Activated B cell treated with CpG ODN at 0.5 μM for 24 hours (primary cell): ENCODE measurements at regions not wholly inside any gene's neighbourhood (a gene's known extent, or its start where the extent isn't known, plus 50 kb on each side); places are given as distances from the start of the nearest gene placed in this dataset.

ENCODE experiments used
- ATAC-seq: fragments of 200-7000 bp; cut with Tn5 transposase; one replicate; pipeline ENCODE4 v1.10.0; 2021; ENCODE audit warnings: low read depth, mild to moderate bottlenecking, moderate library complexity
- CTCF ChIA-PET: fragments of 350-600 bp; sonication (Branson Sonifier 250); formaldehyde crosslinking; loops from one replicate; lab custom pipeline; 2021; ENCODE audit warnings: antibody characterized with exemption; lab: Charles Lee
- POLR2A ChIA-PET: fragments of 350-600 bp; sonication (Branson Sonifier 250); formaldehyde crosslinking; loops from one replicate; lab custom pipeline; 2021; ENCODE audit warnings: antibody characterized with exemption; lab: Charles Lee
- DNase-seq: peaks from one replicate; pipeline ENCODE4 v3.0.0; 2022
- H3K27ac Mint-ChIP-seq: one replicate; pipeline ENCODE4 v1.8.0; 2020; ENCODE audit warnings: mixed read lengths
- H3K27me3 Mint-ChIP-seq: one replicate; pipeline ENCODE4 v1.8.0; 2021; ENCODE audit warnings: mixed read lengths
- H3K36me3 Mint-ChIP-seq: one replicate; pipeline ENCODE4 v1.8.0; 2021; ENCODE audit warnings: low read depth, mixed read lengths
- H3K4me1 Mint-ChIP-seq: one replicate; pipeline ENCODE4 v1.8.0; 2021; ENCODE audit warnings: mixed read lengths
- H3K4me3 Mint-ChIP-seq: one replicate; pipeline ENCODE4 v1.8.0; 2020; ENCODE audit warnings: mild to moderate bottlenecking, mixed read lengths
- H3K9me3 Mint-ChIP-seq: one replicate; pipeline ENCODE4 v1.8.0; 2020; ENCODE audit warnings: mixed read lengths
- CTCF ChIP-seq: fragments of 200-600 bp; IDR thresholded peaks from one replicate; pipeline ENCODE4 v1.8.0; 2022; ENCODE audit warnings: antibody characterized with exemption, mild to moderate bottlenecking
- intact Hi-C: fragments of 100-400 bp; cut with micrococcal nuclease; formaldehyde crosslinking; loops from one replicate; pipeline ENCODE4 v1.15.1; 2024

- no peak for TF ChIP-seq CTCF
- peaks cover 16% of the 10 kb centered on the region for H3K4me1 Mint-ChIP-seq
- H3K27me3 Mint-ChIP-seq, result peaks cover 15% of the 10 kb centered on the region
- no peak overlapping the region for H3K4me3 Mint-ChIP-seq
- intact Hi-C loops, result no loop called here
- no peaks in the 10 kb centered on the region for H3K36me3 Mint-ChIP-seq
- H3K27ac Mint-ChIP-seq, result no peak overlapping the region
- ChIA-PET CTCF (interaction anchor here (0.9 kb wide), 1 partner anchor 15 kb away, joined by 3 read pairs; no protein-coding TSS in a partner anchor), POLR2A (no interaction called here)
- no peak for ATAC-seq
- DNase-seq, result no peak
- H3K9me3 Mint-ChIP-seq, result no peaks in the 10 kb centered on the region
Measured at GRCh38 chr2:9749546-9750223, 93.6 kb upstream of the TAF1B start.

GRCh38 chr2:9750224-9751215, 92.8 kb upstream of the TAF1B start:
- TF ChIP-seq CTCF, result no peak
- H3K27me3 Mint-ChIP-seq, result peaks cover 16% of the 10 kb centered on the region
- H3K4me1 Mint-ChIP-seq, result peaks cover 18% of the 10 kb centered on the region
- H3K4me3 Mint-ChIP-seq, result no peak overlapping the region
- H3K27ac Mint-ChIP-seq, result no peak overlapping the region
- no peaks in the 10 kb centered on the region for H3K9me3 Mint-ChIP-seq
- intact Hi-C loops, result no loop called here
- ATAC-seq (no peak), DNase-seq (no peak)
- H3K36me3 Mint-ChIP-seq, result no peaks in the 10 kb centered on the region
- CTCF ChIA-PET, result no interaction called here
- POLR2A ChIA-PET, result no interaction called here

- Mint-ChIP-seq H3K27me3 (peaks cover 26% of the 10 kb centered on the region), H3K4me1 (peaks cover 18% of the 10 kb centered on the region), H3K9me3 (no peaks in the 10 kb centered on the region), H3K36me3 (no peaks in the 10 kb centered on the region), H3K4me3 (no peak overlapping the region), H3K27ac (no peak overlapping the region)
- intact Hi-C loops, result no loop called here
- DNase-seq, result no peak
- POLR2A ChIA-PET, result interaction anchor here (0.6 kb wide), 1 partner anchor 145 kb away, joined by 3 read pairs; no protein-coding TSS in a partner anchor
- TF ChIP-seq CTCF, result no peak
- no peak for ATAC-seq
- CTCF ChIA-PET, result no interaction called here
Measured at GRCh38 chr2:9751831-9752230, 91.4 kb upstream of the TAF1B start.

GRCh38 chr2:9752441-9753275, 90.6 kb upstream of the TAF1B start:
- Mint-ChIP-seq H3K27ac (no peak overlapping the region), H3K27me3 (peaks cover 32% of the 10 kb centered on the region), H3K4me1 (peaks cover 21% of the 10 kb centered on the region), H3K36me3 (no peaks in the 10 kb centered on the region), H3K9me3 (no peaks in the 10 kb centered on the region), H3K4me3 (no peak overlapping the region)
- ATAC-seq (no peak), DNase-seq (no peak)
- intact Hi-C loops, result no loop called here
- CTCF ChIA-PET, result no interaction called here
- POLR2A ChIA-PET, result interaction anchor here (0.6 kb wide), 1 partner anchor 1059 kb away, joined by 3 read pairs; no protein-coding TSS in a partner anchor
- no peak for TF ChIP-seq CTCF
